HCT116 (cell line): ENCODE measurements at regions not wholly inside any gene's neighbourhood (a gene's known extent, or its start where the extent isn't known, plus 50 kb on each side); places are given as distances from the start of the nearest gene placed in this dataset.

Experiments used
- ATAC-seq: fragments of 200-7000 bp; cut with Tn5 transposase; 2 replicates; pipeline ENCODE4 v1.9.1; 2020; ENCODE audit warnings: mild to moderate bottlenecking, moderate library complexity
- BruUV-seq: library from RNA; stranded (reverse); fragments of 400-500 nt; replicated peaks from 2 replicates; lab custom pipeline; 2021; lab: Mats Ljungman, UMichigan
- CTCF ChIA-PET: fragments of 300-600 bp; sonication (Branson Sonifier 250); formaldehyde crosslinking; loops from one replicate; lab custom pipeline; 2021; ENCODE audit warnings: antibody characterized with exemption; lab: Charles Lee
- POLR2A ChIA-PET: fragments of 300-600, 350-600 bp; sonication (Branson Sonifier 250); formaldehyde crosslinking; loops from one replicate; lab custom pipeline; 2021; ENCODE audit warnings: antibody characterized with exemption; lab: Charles Lee
- RAD21 ChIA-PET, 2 experiments: fragments of 300-600 bp; sonication (Branson Sonifier 250); formaldehyde crosslinking; loops; one replicate each; lab custom pipeline; 2023; ENCODE audit warnings: low total read pairs in 2 of 2; ENCODE audit not compliant: uncharacterized antibody in 2 of 2, unreplicated experiment in 2 of 2, low non-redundant PET in 1 of 2; lab: Charles Lee
- DNase-seq: peaks from one replicate; pipeline ENCODE4 v3.0.0-alpha.2; 2010; ENCODE audit warnings: low read depth, low spot score
- H2AFZ ChIP-seq: fragments of 200-600 bp; shearing (Covaris generic), sonication (generic); 2 replicates; pipeline ENCODE4 v1.6.1; 2017; ENCODE audit warnings: low read depth, mixed run types, mixed read lengths, antibody characterized with exemption, low read length; ENCODE audit not compliant: poor library complexity, severe bottlenecking
- H3K27ac ChIP-seq: 2 replicates; pipeline ENCODE4 v1.5.1; 2012; ENCODE audit warnings: low read depth, low read length
- H3K27me3 ChIP-seq: fragments of 200-600 bp; sonication (generic); 2 replicates; pipeline ENCODE4 v1.6.1; 2016; ENCODE audit warnings: mixed run types, low read length, mixed read lengths; ENCODE audit not compliant: insufficient read depth
- H3K36me3 ChIP-seq, 2 experiments: fragments of 200-500 bp in 1 of 2; fragments of 200-600 bp in 1 of 2; sonication (Bioruptor generic) in 1 of 2; sonication (generic) in 1 of 2; 2 replicates each; pipeline versions ENCODE4 v1.5.1 to v1.6.1; 2014 to 2016; ENCODE audit warnings: low read length in 2 of 2, inconsistent platforms in 1 of 2, mixed read lengths in 1 of 2, mixed run types in 1 of 2; ENCODE audit not compliant: insufficient read depth in 2 of 2, control insufficient read depth in 1 of 2
- H3K4me1 ChIP-seq, 2 experiments: fragments of 200-600 bp in 1 of 2; sonication (generic) in 1 of 2; 2 replicates each; pipeline versions ENCODE4 v1.5.1 to v1.6.1; 2012 to 2017; ENCODE audit warnings: low read length in 2 of 2, inconsistent platforms in 1 of 2, mild to moderate bottlenecking in 1 of 2, mixed read lengths in 1 of 2, mixed run types in 1 of 2, moderate library complexity in 1 of 2; ENCODE audit not compliant: insufficient read depth in 2 of 2, control insufficient read depth in 1 of 2
- H3K4me2 ChIP-seq: fragments of 200-600 bp; sonication (generic); 2 replicates; pipeline ENCODE4 v1.6.1; 2017; ENCODE audit warnings: mixed run types, low read length, mixed read lengths
- H3K4me3 ChIP-seq, 2 experiments: fragments of 200-600 bp in 1 of 2; sonication (generic) in 1 of 2; replicated peaks in 1 of 2; 2 replicates each; pipeline ENCODE4 v1.5.1; 2011 to 2016; ENCODE audit warnings: low read length in 2 of 2, control low read depth in 1 of 2, low read depth in 1 of 2, mild to moderate bottlenecking in 1 of 2, mixed read lengths in 1 of 2, mixed run types in 1 of 2
- H3K79me2 ChIP-seq: fragments of 200-600 bp; sonication (generic); 2 replicates; pipeline ENCODE4 v1.6.1; 2017; ENCODE audit warnings: mild to moderate bottlenecking, mixed run types, low read length, moderate library complexity, mixed read lengths; ENCODE audit not compliant: insufficient read depth
- H3K9ac ChIP-seq: fragments of 200-600 bp; sonication (generic); 2 replicates; pipeline ENCODE4 v1.6.1; 2016; ENCODE audit warnings: low read length, mixed read lengths
- H3K9me2 ChIP-seq: fragments of 200-600 bp; sonication (generic), shearing (Covaris generic); 2 replicates; pipeline ENCODE4 v1.6.1; 2017; ENCODE audit warnings: mixed run types, mild to moderate bottlenecking, moderate library complexity; ENCODE audit not compliant: insufficient read depth
- H3K9me3 ChIP-seq, 2 experiments: fragments of 200-500 bp in 1 of 2; fragments of 200-600 bp in 1 of 2; sonication (Bioruptor generic) in 1 of 2; sonication (generic) in 1 of 2; 2 replicates each; pipeline ENCODE4 v1.6.1; 2014 to 2017; ENCODE audit warnings: low read length in 2 of 2, mixed read lengths in 2 of 2, inconsistent platforms in 1 of 2, low read depth in 1 of 2, mild to moderate bottlenecking in 1 of 2, mixed run types in 1 of 2, moderate library complexity in 1 of 2; ENCODE audit not compliant: control insufficient read depth in 1 of 2, insufficient read depth in 1 of 2
- H4K20me1 ChIP-seq: fragments of 200-600 bp; sonication (generic), shearing (Covaris generic); 2 replicates; pipeline ENCODE4 v1.6.1; 2017; ENCODE audit warnings: mixed run types, mild to moderate bottlenecking, moderate library complexity; ENCODE audit not compliant: insufficient read depth
- ATF3 ChIP-seq: IDR thresholded peaks from 2 replicates; pipeline ENCODE4 v1.6.1; 2012
- CBX3 ChIP-seq: IDR thresholded peaks from 2 replicates; pipeline ENCODE4 v1.6.1; 2012; ENCODE audit warnings: low read depth
- CEBPB ChIP-seq: IDR thresholded peaks from 2 replicates; pipeline ENCODE4 v1.6.1; 2012; ENCODE audit warnings: low read depth
- CTCF ChIP-seq, 3 experiments: fragments of 200-600 bp in 1 of 3; sonication (generic) in 1 of 3; IDR thresholded peaks in 2 of 3; conservative IDR thresholded peaks in 1 of 3; 2 replicates each; pipeline ENCODE4 v1.5.1; 2012 to 2017; ENCODE audit warnings: low read depth in 2 of 3, low read length in 2 of 3, antibody characterized with exemption in 1 of 3, borderline replicate concordance in 1 of 3, control low read depth in 1 of 3, mild to moderate bottlenecking in 1 of 3, mixed read lengths in 1 of 3, mixed run types in 1 of 3, moderate library complexity in 1 of 3; ENCODE audit not compliant: insufficient read depth in 1 of 3
- EGR1 ChIP-seq: IDR thresholded peaks from 2 replicates; pipeline ENCODE4 v1.6.1; 2012; ENCODE audit warnings: low read depth
- ELF1 ChIP-seq: IDR thresholded peaks from 2 replicates; pipeline ENCODE4 v1.6.1; 2012; ENCODE audit warnings: low read depth, borderline replicate concordance
- EZH2 ChIP-seq: fragments of 200-600 bp; sonication (generic); IDR thresholded peaks from 2 replicates; pipeline ENCODE4 v1.6.1; 2017; ENCODE audit warnings: antibody characterized with exemption, mixed run types
- EZH2phosphoT487 ChIP-seq: fragments of 200-600 bp; IDR thresholded peaks from 2 replicates; pipeline ENCODE4 v1.6.1; 2018; ENCODE audit warnings: antibody characterized with exemption, borderline replicate concordance
- FOSL1 ChIP-seq: IDR thresholded peaks from 2 replicates; pipeline ENCODE4 v1.6.1; 2012; ENCODE audit warnings: low read depth
- MAX ChIP-seq: IDR thresholded peaks from 2 replicates; pipeline ENCODE4 v1.6.1; 2012
- POLR2A ChIP-seq: IDR thresholded peaks from 2 replicates; pipeline ENCODE4 v1.7.0; 2011; ENCODE audit warnings: borderline replicate concordance; ENCODE audit not compliant: insufficient read depth, insufficient read length; ENCODE audit errors: extremely low read depth
- POLR2AphosphoS5 ChIP-seq: IDR thresholded peaks from 2 replicates; pipeline ENCODE4 v1.6.1; 2011; ENCODE audit warnings: mild to moderate bottlenecking, low read depth, low read length, moderate library complexity
- REST ChIP-seq: IDR thresholded peaks from 2 replicates; pipeline ENCODE4 v1.6.1; 2012; ENCODE audit warnings: low read depth
- SIN3A ChIP-seq: IDR thresholded peaks from 2 replicates; pipeline ENCODE4 v1.6.1; 2012; ENCODE audit warnings: low read depth
- SP1 ChIP-seq: IDR thresholded peaks from 2 replicates; pipeline ENCODE4 v1.6.1; 2012; ENCODE audit warnings: low read depth
- SRF ChIP-seq: IDR thresholded peaks from 2 replicates; pipeline ENCODE4 v1.6.1; 2012; ENCODE audit warnings: low read depth
- YY1 ChIP-seq: IDR thresholded peaks from 2 replicates; pipeline ENCODE4 v1.6.1; 2011; ENCODE audit warnings: low read length, low read depth, moderate library complexity, mild to moderate bottlenecking; ENCODE audit not compliant: insufficient replicate concordance; ENCODE audit errors: extremely low read depth
- ZBTB33 ChIP-seq: IDR thresholded peaks from 2 replicates; pipeline ENCODE4 v1.6.1; 2011; ENCODE audit warnings: mild to moderate bottlenecking, low read length, moderate library complexity; ENCODE audit not compliant: insufficient replicate concordance; ENCODE audit errors: extremely low read depth
- ZFX ChIP-seq: fragments of 450-650 bp; IDR thresholded peaks from 2 replicates; pipeline ENCODE4 v1.6.1; 2017
- ZNF274 ChIP-seq: fragments of 200-500 bp; sonication (Bioruptor generic); IDR thresholded peaks from 2 replicates; pipeline ENCODE4 v1.6.1; 2014; ENCODE audit warnings: mild to moderate bottlenecking, low read depth, low read length, inconsistent platforms
- intact Hi-C: fragments of 100-400 bp; cut with micrococcal nuclease; formaldehyde crosslinking; loops from 2 replicates; pipeline ENCODE4 v1.10.0; 2022

GRCh38 chr6:19928461-19928860 is 91.3 kb downstream of the ID4 start (continued):
- no peak for TF ChIP-seq ZBTB33

- ChIA-PET RAD21 (no interaction called here), POLR2A (no interaction called here), CTCF (no interaction called here)
- H3K79me2 ChIP-seq = no peaks in the 10 kb centered on the region
- BruUV-seq = no TSS peak
- H3K9ac ChIP-seq = no peak overlapping the region
- TF ChIP-seq EZH2 = no peak
- TF ChIP-seq CTCF (IDR thresholded peaks at IDR 0.05 in 2 of 3, conservative IDR thresholded peaks at IDR 0.05 in 1 of 3; ENCODE audit: borderline replicate concordance in 1 of 3, insufficient read depth in 1 of 3, low read depth in 2 of 3, low read length in 2 of 3) = no peak
- TF ChIP-seq MAX = no peak
- no peak for TF ChIP-seq EZH2phosphoT487
- no peak for TF ChIP-seq YY1
- TF ChIP-seq CBX3 = no peak
- TF ChIP-seq ATF3 = no peak
- TF ChIP-seq FOSL1 = no peak
- no peak for TF ChIP-seq POLR2A
- no peak for TF ChIP-seq REST
- no peak for TF ChIP-seq SIN3A
- TF ChIP-seq SP1 = no peak
- TF ChIP-seq ELF1 = no peak
- no peak for TF ChIP-seq POLR2AphosphoS5
- no peak for TF ChIP-seq ZNF274
- TF ChIP-seq SRF = no peak
- TF ChIP-seq EGR1 = no peak
- TF ChIP-seq CEBPB = no peak
- no peak for TF ChIP-seq ZFX
- ATAC-seq = no peak
- H3K36me3 ChIP-seq = no peaks in the 10 kb centered on the region
- no peaks in the 10 kb centered on the region for H3K9me2 ChIP-seq
- H3K27ac ChIP-seq = no peak overlapping the region
- intact Hi-C loops = no loop called here
- DNase-seq = no peak
- H3K4me2 ChIP-seq = no peak overlapping the region
- H3K4me3 ChIP-seq = no peak overlapping the region
- no peaks in the 10 kb centered on the region; the same call in 1 of the 2 replicates for H3K27me3 ChIP-seq
- no peaks in the 10 kb centered on the region for H3K9me3 ChIP-seq
- H4K20me1 ChIP-seq = no peaks in the 10 kb centered on the region
- no peaks in the 10 kb centered on the region for H3K4me1 ChIP-seq
- no peak overlapping the region for H2AFZ ChIP-seq
These were observed 92.1 kb downstream of the ID4 start for GRCh38 chr6:19929312-19929711.
